HG03135 (cell line): ENCODE measurements at regions not wholly inside any gene's neighbourhood (a gene's known extent, or its start where the extent isn't known, plus 50 kb on each side); places are given as distances from the start of the nearest gene placed in this dataset.

Experiments used
- ATAC-seq: cut with Tn5 transposase; IDR thresholded peaks from one replicate; pipeline ENCODE4 v1.9.1; 2021; ENCODE audit warnings: mild to moderate bottlenecking, moderate library complexity; ENCODE audit not compliant: unreplicated experiment

- no peak for ATAC-seq
Measured at GRCh38 chr5:72030237-72030636, 77.0 kb upstream of the MAP1B start.

- no peak for ATAC-seq
Measured at GRCh38 chr5:72032788-72033187, 74.5 kb upstream of the MAP1B start.

- ATAC-seq = no peak
Measured at GRCh38 chr5:72034770-72035169, 72.5 kb upstream of the MAP1B start.

GRCh38 chr5:72035831-72036230 is 71.4 kb upstream of the MAP1B start:
- ATAC-seq = no peak

GRCh38 chr5:72036951-72037350 is 70.3 kb upstream of the MAP1B start:
- ATAC-seq = no peak

GRCh38 chr5:72040513-72040912 is 66.8 kb upstream of the MAP1B start:
- ATAC-seq = no peak

- no peak for ATAC-seq
Measured at GRCh38 chr5:72041654-72042053, 65.6 kb upstream of the MAP1B start.

- ATAC-seq = no peak
Measured at GRCh38 chr5:72042097-72042496, 65.2 kb upstream of the MAP1B start.

- ATAC-seq = no peak
Measured at GRCh38 chr5:72045692-72046091, 61.6 kb upstream of the MAP1B start.

- no peak for ATAC-seq
Measured at GRCh38 chr5:72046106-72046505, 61.2 kb upstream of the MAP1B start.

- no peak for ATAC-seq
Measured at GRCh38 chr5:72055636-72056035, 51.6 kb upstream of the MAP1B start.
